ENCODE measurements at regions not wholly inside any gene's neighbourhood (a gene's known extent, or its start where the extent isn't known, plus 50 kb on each side); places are given as distances from the start of the nearest gene placed in this dataset.
A peak's percentile ranks its signal among the peaks of the same experiment; 100 is the strongest.

- Mint-ChIP-seq H3K4me3 (no peak overlapping the region), H3K36me3 (ENCODE audit: low read depth) (peaks cover 5% of the 10 kb centered on the region; the same call in 1 of the 3 replicates), H3K9me3 (no peaks in the 10 kb centered on the region; the same call in 2 of the 3 replicates), H3K27ac (no peak overlapping the region), H3K4me1 (peaks cover 48% of the 10 kb centered on the region), H3K27me3 (ENCODE audit: insufficient read depth, low read depth, poor library complexity) (peaks cover 16% of the 10 kb centered on the region)
- no peak overlapping the region for H3K27ac ChIP-seq (ENCODE audit: low read depth)
- peaks cover 12% of the 10 kb centered on the region for H4K20me1 ChIP-seq (replicated peaks; ENCODE audit: insufficient read depth)
- H3K27me3 ChIP-seq (ENCODE audit: insufficient read depth), result no peaks in the 10 kb centered on the region
- peaks cover 22% of the 10 kb centered on the region for H3K79me2 ChIP-seq (replicated peaks; ENCODE audit: insufficient read depth)
- no peak overlapping the region for H2AFZ ChIP-seq
- H3K4me2 ChIP-seq, result no peak overlapping the region
- H3K4me3 ChIP-seq, result no peak overlapping the region
- H3K9me2 ChIP-seq (ENCODE audit: insufficient read depth), result no peaks in the 10 kb centered on the region; the same call in 1 of the 2 replicates
- ATAC-seq, result no peak
- TF ChIP-seq ZNF114 (CRISPR knock-in tag; IDR thresholded peaks at IDR 0.05) (no peak), JUNB (IDR thresholded peaks at IDR 0.05; ENCODE audit: unreplicated experiment) (no peak)
- no peaks in the 10 kb centered on the region for H3K36me3 ChIP-seq (ENCODE audit: insufficient read depth)
- DNase-seq (ENCODE audit: low spot score), result no peak
- H3K4me1 ChIP-seq (ENCODE audit: insufficient read depth), result peaks cover 14% of the 10 kb centered on the region
- peaks cover 8% of the 10 kb centered on the region; the same call in 1 of the 2 replicates for H3F3A ChIP-seq (replicated peaks; ENCODE audit: low read depth)
These were observed 211.3 kb downstream of the AACS start for GRCh38 chr12:125276567-125276966.

- Mint-ChIP-seq H3K27ac (peak overlapping the region; percentile 89), H3K4me1 (peaks cover 41% of the 10 kb centered on the region), H3K36me3 (ENCODE audit: low read depth) (peaks cover 24% of the 10 kb centered on the region), H3K9me3 (no peaks in the 10 kb centered on the region; the same call in 2 of the 3 replicates), H3K27me3 (ENCODE audit: insufficient read depth, low read depth, poor library complexity) (peaks cover 18% of the 10 kb centered on the region), H3K4me3 (peak overlapping the region; percentile 62)
- peak; percentile 97 for ATAC-seq
- Histone ChIP-seq H3K4me2 (peak overlapping the region; percentile 54), H3K4me1 (ENCODE audit: insufficient read depth) (peaks cover 9% of the 10 kb centered on the region), H3K79me2 (replicated peaks; ENCODE audit: insufficient read depth) (peaks cover 26% of the 10 kb centered on the region), H2AFZ (no peak overlapping the region), H3K4me3 (peak overlapping the region; percentile 42), H3F3A (replicated peaks; ENCODE audit: low read depth) (peaks cover 8% of the 10 kb centered on the region; the same call in 1 of the 2 replicates), H3K27me3 (ENCODE audit: insufficient read depth) (no peaks in the 10 kb centered on the region), H3K27ac (ENCODE audit: low read depth) (peak overlapping the region; percentile 61), H4K20me1 (replicated peaks; ENCODE audit: insufficient read depth) (peaks cover 6% of the 10 kb centered on the region), H3K36me3 (ENCODE audit: insufficient read depth) (no peaks in the 10 kb centered on the region), H3K9me2 (ENCODE audit: insufficient read depth) (no peaks in the 10 kb centered on the region)
- peak; percentile 93 for DNase-seq (ENCODE audit: low spot score)
- TF ChIP-seq POLR2AphosphoS5 (IDR thresholded peaks at IDR 0.05; ENCODE audit: low read depth) (peak; percentile 45), EZH2 (IDR thresholded peaks at IDR 0.05; ENCODE audit: low read depth, unreplicated experiment) (no peak), REST (IDR thresholded peaks at IDR 0.05; ENCODE audit: unreplicated experiment) (no peak), JUNB (IDR thresholded peaks at IDR 0.05; ENCODE audit: unreplicated experiment) (no peak)
These were observed 215.5 kb downstream of the AACS start for GRCh38 chr12:125280482-125281377.
